Transverse colon (tissue), 4 donors: ENCODE measurements at regions not wholly inside any gene's neighbourhood (a gene's known extent, or its start where the extent isn't known, plus 50 kb on each side); places are given as distances from the start of the nearest gene placed in this dataset.

Source experiments
- DNase-seq: peaks from one replicate; pipeline ENCODE4 v3.0.0-alpha.2; 2019
- H3K27ac ChIP-seq, 4 donors: fragments of 200-600 bp; sonication (generic); 2 replicates each; pipeline ENCODE4 v1.5.1; 2016 to 2018; ENCODE audit warnings: inconsistent platforms in 4 of 4
- H3K27me3 ChIP-seq: fragments of 200-600 bp; sonication (generic); 2 replicates; pipeline ENCODE4 v1.5.1; 2017; ENCODE audit warnings: inconsistent platforms
- H3K36me3 ChIP-seq, 4 donors: fragments of 200-600 bp; sonication (generic); 2 replicates each; pipeline ENCODE4 v1.5.1; 2017 to 2019; ENCODE audit warnings: inconsistent platforms in 4 of 4
- H3K4me1 ChIP-seq, 4 donors: fragments of 200-600 bp; sonication (generic); 2 replicates each; pipeline ENCODE4 v1.5.1; 2017 to 2020; ENCODE audit warnings: inconsistent platforms in 4 of 4
- H3K4me3 ChIP-seq, 4 donors: fragments of 200-600 bp; sonication (generic); 1 replicate in 1 of 4; 2 replicates in 3 of 4; pipeline versions ENCODE4 v1.5.1 to v1.6.1; 2017 to 2019; ENCODE audit warnings: inconsistent platforms in 4 of 4
- H3K9me3 ChIP-seq, 2 donors: fragments of 200-600 bp; sonication (generic); 2 replicates each; pipeline ENCODE4 v1.5.1; 2017 to 2019; ENCODE audit warnings: inconsistent platforms in 2 of 2
- EP300 ChIP-seq: sonication (generic); formaldehyde crosslinking; IDR thresholded peaks from one replicate; pipeline ENCODE4 v1.6.1; 2017; ENCODE audit warnings: antibody characterized with exemption, low read depth
- POLR2A ChIP-seq: fragments of 450-650 bp; IDR thresholded peaks from one replicate; pipeline ENCODE4 v1.6.1; 2016; ENCODE audit warnings: antibody characterized with exemption, mild to moderate bottlenecking, moderate library complexity
- POLR2AphosphoS5 ChIP-seq, 3 donors: sonication (generic); formaldehyde crosslinking; IDR thresholded peaks; one replicate each; pipeline ENCODE4 v1.6.1; 2016; ENCODE audit warnings: antibody characterized with exemption in 3 of 3
- WGBS, 2 donors: methylation state at CpG; one replicate each; pipeline ENCODE4 v1.1.5; 2018; ENCODE audit warnings: low coverage in 1 of 2; 5-methylcytosine and 5-hydroxymethylcytosine counted together
- in situ Hi-C, 4 donors: fragments of 200-750 bp; cut with MboI; loops; one replicate each; pipeline versions ENCODE4 v1.15.0 to v1.15.1; 2017; ENCODE audit warnings: low sequenced_read_pairs in 3 of 4, low pct_ligation_motif_present in 1 of 4, low pct_unique_long_range_greater_than_20kb in 1 of 4
- intact Hi-C: fragments of 100-400 bp; cut with DNase I; formaldehyde crosslinking; loops from one replicate; pipeline ENCODE4 v1.15.1; 2023; ENCODE audit warnings: low total_unique reads
- TF ChIP-seq, protein P1 (sequence below), 5 experiments: fragments of 200-600 bp in 3 of 5; fragments of 450-650 bp in 2 of 5; sonication (generic) in 3 of 5; IDR thresholded peaks; 1 replicate in 2 of 5; 2 replicates in 3 of 5; pipeline ENCODE4 v1.5.1; 2016 to 2017; ENCODE audit warnings: antibody characterized with exemption in 5 of 5, inconsistent platforms in 3 of 5, mild to moderate bottlenecking in 2 of 5, moderate library complexity in 1 of 5

DNA sequence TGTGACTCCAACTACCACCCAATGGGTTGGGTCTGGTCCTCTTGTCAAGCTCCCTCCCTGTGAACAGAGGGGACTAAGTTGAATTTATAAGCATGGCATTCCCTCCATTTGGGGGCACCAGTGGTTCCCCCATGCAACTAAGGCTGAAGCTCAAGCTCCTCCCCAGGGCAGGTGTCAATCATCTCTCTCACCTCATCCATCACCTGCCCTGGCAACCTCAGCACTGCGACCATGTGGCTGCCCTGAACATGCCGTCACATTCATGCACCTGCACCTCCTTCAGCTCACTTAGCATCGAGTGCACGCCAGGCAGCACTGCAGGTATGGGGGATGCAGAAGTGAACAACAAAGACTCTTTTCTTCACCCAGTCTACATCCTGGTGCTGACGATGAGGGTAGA lies 799.3 kb downstream of the TBC1D22A start:
- TF ChIP-seq, protein P1, sequence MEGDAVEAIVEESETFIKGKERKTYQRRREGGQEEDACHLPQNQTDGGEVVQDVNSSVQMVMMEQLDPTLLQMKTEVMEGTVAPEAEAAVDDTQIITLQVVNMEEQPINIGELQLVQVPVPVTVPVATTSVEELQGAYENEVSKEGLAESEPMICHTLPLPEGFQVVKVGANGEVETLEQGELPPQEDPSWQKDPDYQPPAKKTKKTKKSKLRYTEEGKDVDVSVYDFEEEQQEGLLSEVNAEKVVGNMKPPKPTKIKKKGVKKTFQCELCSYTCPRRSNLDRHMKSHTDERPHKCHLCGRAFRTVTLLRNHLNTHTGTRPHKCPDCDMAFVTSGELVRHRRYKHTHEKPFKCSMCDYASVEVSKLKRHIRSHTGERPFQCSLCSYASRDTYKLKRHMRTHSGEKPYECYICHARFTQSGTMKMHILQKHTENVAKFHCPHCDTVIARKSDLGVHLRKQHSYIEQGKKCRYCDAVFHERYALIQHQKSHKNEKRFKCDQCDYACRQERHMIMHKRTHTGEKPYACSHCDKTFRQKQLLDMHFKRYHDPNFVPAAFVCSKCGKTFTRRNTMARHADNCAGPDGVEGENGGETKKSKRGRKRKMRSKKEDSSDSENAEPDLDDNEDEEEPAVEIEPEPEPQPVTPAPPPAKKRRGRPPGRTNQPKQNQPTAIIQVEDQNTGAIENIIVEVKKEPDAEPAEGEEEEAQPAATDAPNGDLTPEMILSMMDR (IDR thresholded peaks at IDR 0.05): no peak
- Histone ChIP-seq H3K9me3 (no peaks in the 10 kb centered on the region), H3K4me3 (no peak overlapping the region), H3K36me3 (no peaks in the 10 kb centered on the region), H3K4me1 (peaks cover 0 to 4% (median 0%) of the 10 kb centered on the region in 4 donors), H3K27ac (no peak overlapping the region), H3K27me3 (no peaks in the 10 kb centered on the region)
- intact Hi-C loops (no loop called here), in situ Hi-C loops (no loop called here)
- no peak for DNase-seq
- 85 to 90% methylated on average over 5 of the region's 5 CpGs for WGBS, 2 donors

DNA sequence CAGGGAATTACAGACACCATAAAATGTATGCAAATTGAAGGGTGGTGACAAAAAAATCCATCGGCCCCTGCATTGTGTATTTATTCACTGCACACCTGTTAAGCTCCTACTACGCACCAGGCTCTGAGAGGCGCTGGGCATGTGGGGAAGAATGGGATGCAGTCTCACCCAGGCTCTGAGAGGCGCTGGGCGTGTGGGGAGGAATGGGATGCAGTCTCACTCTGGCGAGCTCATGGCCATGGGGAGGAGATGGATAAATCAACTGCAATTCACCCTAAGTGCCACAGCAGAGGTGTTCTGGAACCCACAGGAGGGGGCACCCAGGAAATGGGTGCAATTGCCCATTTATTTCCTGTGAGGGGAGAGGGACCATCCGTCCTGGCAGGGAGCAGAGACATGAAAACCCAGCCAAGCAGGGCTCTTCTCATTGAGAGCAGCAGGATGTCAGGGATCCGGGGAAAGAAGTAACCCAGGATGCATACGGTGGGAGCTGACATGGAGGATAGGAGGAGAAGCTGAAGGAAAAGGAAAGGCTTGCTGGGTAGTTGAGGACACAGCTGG lies 798.7 kb downstream of the TBC1D22A start:
- Histone ChIP-seq H3K4me1 (peaks cover 0 to 4% (median 0%) of the 10 kb centered on the region in 4 donors), H3K36me3 (no peaks in the 10 kb centered on the region), H3K9me3 (no peaks in the 10 kb centered on the region), H3K27ac (no peak overlapping the region), H3K4me3 (no peak overlapping the region), H3K27me3 (no peaks in the 10 kb centered on the region)
- no peak for DNase-seq
- intact Hi-C loops: no loop called here
- no peak for TF ChIP-seq EP300
- no peak for TF ChIP-seq POLR2AphosphoS5 (IDR thresholded peaks at IDR 0.05)
- in situ Hi-C loops: no loop called here
- 79% methylated on average over 3 to 9 of the region's 9 CpGs for WGBS, 2 donors

DNA sequence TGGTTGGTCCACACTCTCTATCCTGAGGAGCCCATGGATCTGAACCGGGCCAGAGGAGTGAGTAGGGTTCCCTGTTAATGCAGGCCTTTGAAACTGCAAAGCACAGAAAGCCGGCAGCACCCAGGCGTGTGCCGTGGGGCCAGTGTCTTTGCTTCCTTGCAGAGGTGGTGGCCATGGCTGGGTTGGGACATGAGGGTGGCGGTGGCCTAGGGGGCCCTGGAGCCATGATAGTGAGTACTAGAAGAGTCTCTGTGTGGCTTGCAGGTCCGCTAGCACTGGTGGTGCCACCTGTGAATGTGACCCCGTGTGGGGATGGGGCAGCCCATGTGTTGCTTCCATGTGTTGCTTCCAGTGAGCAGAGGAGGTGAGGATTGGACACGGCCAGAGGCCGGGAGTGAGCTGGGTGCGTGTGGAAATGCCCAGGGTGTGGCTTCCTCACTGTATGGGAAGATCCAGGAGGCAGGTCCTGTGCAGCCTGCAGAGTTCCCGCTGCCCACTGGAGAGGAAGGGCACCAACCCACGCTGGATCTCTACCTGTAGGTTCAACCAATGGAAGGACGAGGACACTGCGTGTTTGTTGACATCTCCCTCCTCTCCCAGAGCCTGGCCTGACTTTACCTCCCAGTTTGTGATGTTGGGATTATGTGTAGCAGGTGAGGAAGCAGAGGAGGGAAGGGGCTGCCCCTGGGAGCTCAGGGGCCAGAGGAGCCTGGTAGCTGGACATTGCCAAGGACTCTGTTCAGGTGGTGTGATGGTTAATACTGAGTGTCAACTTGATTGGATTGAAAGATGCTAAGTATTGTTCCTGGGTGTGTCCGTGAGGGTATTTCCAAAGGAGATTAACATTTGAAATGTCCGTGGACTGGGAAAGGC lies 796.6 kb downstream of the TBC1D22A start:
- 73 to 88% methylated on average over 3 to 15 of the region's 16 CpGs for WGBS, 2 donors
- in situ Hi-C loops (no loop called here), intact Hi-C loops (no loop called here)
- no peak for DNase-seq
- Histone ChIP-seq H3K27me3 (no peaks in the 10 kb centered on the region), H3K36me3 (no peaks in the 10 kb centered on the region), H3K4me1 (no peaks in the 10 kb centered on the region), H3K27ac (no peak overlapping the region), H3K9me3 (no peaks in the 10 kb centered on the region), H3K4me3 (no peak overlapping the region)
- TF ChIP-seq, protein P1 (IDR thresholded peaks at IDR 0.05): no peak
- TF ChIP-seq POLR2AphosphoS5 (IDR thresholded peaks at IDR 0.05): no peak
- no peak for TF ChIP-seq POLR2A
- no peak for TF ChIP-seq EP300

DNA sequence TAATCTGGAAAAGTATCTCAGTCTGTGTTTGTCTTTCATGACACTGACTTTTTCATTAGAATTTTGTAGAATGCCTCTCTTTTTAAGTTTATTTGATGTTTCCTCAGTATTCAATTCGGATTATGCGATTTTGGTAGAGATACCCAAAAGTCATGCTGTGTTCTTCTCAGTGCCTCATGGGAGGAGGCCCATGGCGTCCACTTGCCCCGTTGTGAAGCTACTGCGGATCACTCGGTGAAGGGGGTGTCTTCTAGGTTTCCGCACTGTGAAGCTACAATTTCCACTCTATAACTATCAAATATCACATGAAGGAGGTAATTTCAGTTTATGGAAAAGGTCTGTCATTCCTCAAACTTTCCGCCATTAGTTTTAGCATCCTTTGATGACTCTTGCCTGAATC lies 794.0 kb downstream of the TBC1D22A start:
- H3K4me1 ChIP-seq: no peaks in the 10 kb centered on the region
- DNase-seq: no peak
- TF ChIP-seq, protein P1 (IDR thresholded peaks at IDR 0.05): no peak
- TF ChIP-seq EP300: no peak
- no peak for TF ChIP-seq POLR2A
- TF ChIP-seq POLR2AphosphoS5 (IDR thresholded peaks at IDR 0.05): no peak
- intact Hi-C loops: no loop called here
- no peaks in the 10 kb centered on the region for H3K27me3 ChIP-seq
- in situ Hi-C loops: no loop called here
- no peaks in the 10 kb centered on the region for H3K9me3 ChIP-seq
- H3K4me3 ChIP-seq: no peak overlapping the region
- no peak overlapping the region for H3K27ac ChIP-seq
- WGBS, 2 donors: 96 to 100% methylated on average over 1 to 8 of the region's 8 CpGs
- H3K36me3 ChIP-seq: no peaks in the 10 kb centered on the region
